HCT116 (cell line): ENCODE measurements at regions not wholly inside any gene's neighbourhood (a gene's known extent, or its start where the extent isn't known, plus 50 kb on each side); places are given as distances from the start of the nearest gene placed in this dataset.

Experiments used
- ATAC-seq: fragments of 200-7000 bp; cut with Tn5 transposase; 2 replicates; pipeline ENCODE4 v1.9.1; 2020; ENCODE audit warnings: mild to moderate bottlenecking, moderate library complexity
- BruUV-seq: library from RNA; stranded (reverse); fragments of 400-500 nt; replicated peaks from 2 replicates; lab custom pipeline; 2021; lab: Mats Ljungman, UMichigan
- CTCF ChIA-PET: fragments of 300-600 bp; sonication (Branson Sonifier 250); formaldehyde crosslinking; loops from one replicate; lab custom pipeline; 2021; ENCODE audit warnings: antibody characterized with exemption; lab: Charles Lee
- POLR2A ChIA-PET: fragments of 300-600, 350-600 bp; sonication (Branson Sonifier 250); formaldehyde crosslinking; loops from one replicate; lab custom pipeline; 2021; ENCODE audit warnings: antibody characterized with exemption; lab: Charles Lee
- RAD21 ChIA-PET, 2 experiments: fragments of 300-600 bp; sonication (Branson Sonifier 250); formaldehyde crosslinking; loops; one replicate each; lab custom pipeline; 2023; ENCODE audit warnings: low total read pairs in 2 of 2; ENCODE audit not compliant: uncharacterized antibody in 2 of 2, unreplicated experiment in 2 of 2, low non-redundant PET in 1 of 2; lab: Charles Lee
- DNase-seq: peaks from one replicate; pipeline ENCODE4 v3.0.0-alpha.2; 2010; ENCODE audit warnings: low read depth, low spot score
- H2AFZ ChIP-seq: fragments of 200-600 bp; shearing (Covaris generic), sonication (generic); 2 replicates; pipeline ENCODE4 v1.6.1; 2017; ENCODE audit warnings: low read depth, mixed run types, mixed read lengths, antibody characterized with exemption, low read length; ENCODE audit not compliant: poor library complexity, severe bottlenecking
- H3K27ac ChIP-seq: 2 replicates; pipeline ENCODE4 v1.5.1; 2012; ENCODE audit warnings: low read depth, low read length
- H3K27me3 ChIP-seq: fragments of 200-600 bp; sonication (generic); 2 replicates; pipeline ENCODE4 v1.6.1; 2016; ENCODE audit warnings: mixed run types, low read length, mixed read lengths; ENCODE audit not compliant: insufficient read depth
- H3K36me3 ChIP-seq, 2 experiments: fragments of 200-500 bp in 1 of 2; fragments of 200-600 bp in 1 of 2; sonication (Bioruptor generic) in 1 of 2; sonication (generic) in 1 of 2; 2 replicates each; pipeline versions ENCODE4 v1.5.1 to v1.6.1; 2014 to 2016; ENCODE audit warnings: low read length in 2 of 2, inconsistent platforms in 1 of 2, mixed read lengths in 1 of 2, mixed run types in 1 of 2; ENCODE audit not compliant: insufficient read depth in 2 of 2, control insufficient read depth in 1 of 2
- H3K4me1 ChIP-seq, 2 experiments: fragments of 200-600 bp in 1 of 2; sonication (generic) in 1 of 2; 2 replicates each; pipeline versions ENCODE4 v1.5.1 to v1.6.1; 2012 to 2017; ENCODE audit warnings: low read length in 2 of 2, inconsistent platforms in 1 of 2, mild to moderate bottlenecking in 1 of 2, mixed read lengths in 1 of 2, mixed run types in 1 of 2, moderate library complexity in 1 of 2; ENCODE audit not compliant: insufficient read depth in 2 of 2, control insufficient read depth in 1 of 2
- H3K4me2 ChIP-seq: fragments of 200-600 bp; sonication (generic); 2 replicates; pipeline ENCODE4 v1.6.1; 2017; ENCODE audit warnings: mixed run types, low read length, mixed read lengths
- H3K4me3 ChIP-seq, 2 experiments: fragments of 200-600 bp in 1 of 2; sonication (generic) in 1 of 2; replicated peaks in 1 of 2; 2 replicates each; pipeline ENCODE4 v1.5.1; 2011 to 2016; ENCODE audit warnings: low read length in 2 of 2, control low read depth in 1 of 2, low read depth in 1 of 2, mild to moderate bottlenecking in 1 of 2, mixed read lengths in 1 of 2, mixed run types in 1 of 2
- H3K79me2 ChIP-seq: fragments of 200-600 bp; sonication (generic); 2 replicates; pipeline ENCODE4 v1.6.1; 2017; ENCODE audit warnings: mild to moderate bottlenecking, mixed run types, low read length, moderate library complexity, mixed read lengths; ENCODE audit not compliant: insufficient read depth
- H3K9ac ChIP-seq: fragments of 200-600 bp; sonication (generic); 2 replicates; pipeline ENCODE4 v1.6.1; 2016; ENCODE audit warnings: low read length, mixed read lengths
- H3K9me2 ChIP-seq: fragments of 200-600 bp; sonication (generic), shearing (Covaris generic); 2 replicates; pipeline ENCODE4 v1.6.1; 2017; ENCODE audit warnings: mixed run types, mild to moderate bottlenecking, moderate library complexity; ENCODE audit not compliant: insufficient read depth
- H3K9me3 ChIP-seq, 2 experiments: fragments of 200-500 bp in 1 of 2; fragments of 200-600 bp in 1 of 2; sonication (Bioruptor generic) in 1 of 2; sonication (generic) in 1 of 2; 2 replicates each; pipeline ENCODE4 v1.6.1; 2014 to 2017; ENCODE audit warnings: low read length in 2 of 2, mixed read lengths in 2 of 2, inconsistent platforms in 1 of 2, low read depth in 1 of 2, mild to moderate bottlenecking in 1 of 2, mixed run types in 1 of 2, moderate library complexity in 1 of 2; ENCODE audit not compliant: control insufficient read depth in 1 of 2, insufficient read depth in 1 of 2
- H4K20me1 ChIP-seq: fragments of 200-600 bp; sonication (generic), shearing (Covaris generic); 2 replicates; pipeline ENCODE4 v1.6.1; 2017; ENCODE audit warnings: mixed run types, mild to moderate bottlenecking, moderate library complexity; ENCODE audit not compliant: insufficient read depth
- CEBPB ChIP-seq: IDR thresholded peaks from 2 replicates; pipeline ENCODE4 v1.6.1; 2012; ENCODE audit warnings: low read depth
- ELF1 ChIP-seq: IDR thresholded peaks from 2 replicates; pipeline ENCODE4 v1.6.1; 2012; ENCODE audit warnings: low read depth, borderline replicate concordance
- EZH2phosphoT487 ChIP-seq: fragments of 200-600 bp; IDR thresholded peaks from 2 replicates; pipeline ENCODE4 v1.6.1; 2018; ENCODE audit warnings: antibody characterized with exemption, borderline replicate concordance
- FOSL1 ChIP-seq: IDR thresholded peaks from 2 replicates; pipeline ENCODE4 v1.6.1; 2012; ENCODE audit warnings: low read depth
- JUND ChIP-seq: IDR thresholded peaks from 2 replicates; pipeline ENCODE4 v1.6.1; 2012
- POLR2A ChIP-seq: IDR thresholded peaks from 2 replicates; pipeline ENCODE4 v1.7.0; 2011; ENCODE audit warnings: borderline replicate concordance; ENCODE audit not compliant: insufficient read depth, insufficient read length; ENCODE audit errors: extremely low read depth
- POLR2AphosphoS5 ChIP-seq: IDR thresholded peaks from 2 replicates; pipeline ENCODE4 v1.6.1; 2011; ENCODE audit warnings: mild to moderate bottlenecking, low read depth, low read length, moderate library complexity
- RAD21 ChIP-seq: IDR thresholded peaks from 2 replicates; pipeline ENCODE4 v1.6.1; 2012; ENCODE audit warnings: low read depth, mild to moderate bottlenecking
- SIN3A ChIP-seq: IDR thresholded peaks from 2 replicates; pipeline ENCODE4 v1.6.1; 2012; ENCODE audit warnings: low read depth
- SP1 ChIP-seq: IDR thresholded peaks from 2 replicates; pipeline ENCODE4 v1.6.1; 2012; ENCODE audit warnings: low read depth
- SRF ChIP-seq: IDR thresholded peaks from 2 replicates; pipeline ENCODE4 v1.6.1; 2012; ENCODE audit warnings: low read depth
- TCF7L2 ChIP-seq: IDR thresholded peaks from 2 replicates; pipeline ENCODE4 v1.7.0; 2011; ENCODE audit warnings: borderline replicate concordance, inconsistent platforms; ENCODE audit not compliant: insufficient read depth, insufficient read length; ENCODE audit errors: extremely low read depth
- YY1 ChIP-seq: IDR thresholded peaks from 2 replicates; pipeline ENCODE4 v1.6.1; 2011; ENCODE audit warnings: low read length, low read depth, moderate library complexity, mild to moderate bottlenecking; ENCODE audit not compliant: insufficient replicate concordance; ENCODE audit errors: extremely low read depth
- ZFX ChIP-seq: fragments of 450-650 bp; IDR thresholded peaks from 2 replicates; pipeline ENCODE4 v1.6.1; 2017
- ZNF274 ChIP-seq: fragments of 200-500 bp; sonication (Bioruptor generic); IDR thresholded peaks from 2 replicates; pipeline ENCODE4 v1.6.1; 2014; ENCODE audit warnings: mild to moderate bottlenecking, low read depth, low read length, inconsistent platforms
- intact Hi-C: fragments of 100-400 bp; cut with micrococcal nuclease; formaldehyde crosslinking; loops from 2 replicates; pipeline ENCODE4 v1.10.0; 2022
- TF ChIP-seq, protein P1 (sequence below): IDR thresholded peaks from 2 replicates; pipeline ENCODE4 v1.6.1; 2012
- TF ChIP-seq, protein P2 (sequence below): IDR thresholded peaks from 2 replicates; pipeline ENCODE4 v1.6.1; 2012
- TF ChIP-seq, protein P3 (sequence below), 3 experiments: fragments of 200-600 bp in 1 of 3; sonication (generic) in 1 of 3; IDR thresholded peaks in 2 of 3; conservative IDR thresholded peaks in 1 of 3; 2 replicates each; pipeline ENCODE4 v1.5.1; 2012 to 2017; ENCODE audit warnings: low read depth in 2 of 3, low read length in 2 of 3, antibody characterized with exemption in 1 of 3, borderline replicate concordance in 1 of 3, control low read depth in 1 of 3, mild to moderate bottlenecking in 1 of 3, mixed read lengths in 1 of 3, mixed run types in 1 of 3, moderate library complexity in 1 of 3; ENCODE audit not compliant: insufficient read depth in 1 of 3
- TF ChIP-seq, protein P4 (sequence below): IDR thresholded peaks from 2 replicates; pipeline ENCODE4 v1.6.1; 2012; ENCODE audit warnings: low read depth

DNA sequence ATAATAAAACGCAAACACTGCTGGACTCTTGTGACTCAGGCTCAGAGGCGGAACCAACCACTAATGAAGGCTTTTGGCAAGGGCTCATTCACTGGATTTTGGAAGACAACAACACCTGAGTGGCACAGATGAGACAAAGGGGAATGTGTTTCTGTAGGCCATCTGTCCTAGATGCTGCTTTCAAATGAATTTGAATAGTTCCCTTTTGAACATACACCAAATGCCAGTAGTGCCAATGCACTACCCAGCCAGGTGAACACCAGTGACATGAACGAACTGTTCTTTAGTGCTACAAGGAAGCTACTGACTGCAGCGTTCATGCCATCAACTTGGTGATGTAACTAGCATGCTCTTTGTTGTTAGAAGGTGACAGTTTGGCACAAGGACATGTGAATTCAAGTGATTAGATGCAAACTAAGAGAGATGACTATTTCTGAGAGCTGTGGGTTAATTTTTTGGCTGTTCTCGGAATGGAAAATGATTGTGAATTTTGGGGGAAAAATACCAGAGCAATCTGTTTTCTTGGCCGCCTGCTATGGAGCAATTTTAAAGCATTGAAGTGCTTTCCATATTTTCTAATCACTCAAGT, 173.7 kb downstream of the SLC24A2 start:
- Histone ChIP-seq H3K9ac (no peak overlapping the region), H3K79me2 (no peaks in the 10 kb centered on the region), H3K4me2 (no peak overlapping the region), H2AFZ (no peak overlapping the region), H3K27me3 (peaks cover 67% of the 10 kb centered on the region), H3K4me1 (no peaks in the 10 kb centered on the region), H3K9me2 (no peaks in the 10 kb centered on the region)
- ATAC-seq (no peak), DNase-seq (no peak)
- no TSS peak for BruUV-seq
- ChIA-PET CTCF (no interaction called here), POLR2A (no interaction called here)
- TF ChIP-seq POLR2A, result no peak
- no peak for TF ChIP-seq EZH2phosphoT487
- TF ChIP-seq SRF, result no peak
- TF ChIP-seq JUND, result no peak
- TF ChIP-seq POLR2AphosphoS5, result no peak
- TF ChIP-seq TCF7L2, result no peak
- no peak for TF ChIP-seq ZFX
- TF ChIP-seq, protein P1, sequence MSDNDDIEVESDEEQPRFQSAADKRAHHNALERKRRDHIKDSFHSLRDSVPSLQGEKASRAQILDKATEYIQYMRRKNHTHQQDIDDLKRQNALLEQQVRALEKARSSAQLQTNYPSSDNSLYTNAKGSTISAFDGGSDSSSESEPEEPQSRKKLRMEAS, result no peak
- no peak for TF ChIP-seq RAD21
- no peak for TF ChIP-seq SIN3A
- TF ChIP-seq, protein P2, sequence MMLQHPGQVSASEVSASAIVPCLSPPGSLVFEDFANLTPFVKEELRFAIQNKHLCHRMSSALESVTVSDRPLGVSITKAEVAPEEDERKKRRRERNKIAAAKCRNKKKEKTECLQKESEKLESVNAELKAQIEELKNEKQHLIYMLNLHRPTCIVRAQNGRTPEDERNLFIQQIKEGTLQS, result no peak
- TF ChIP-seq CEBPB, result no peak
- TF ChIP-seq, protein P3, sequence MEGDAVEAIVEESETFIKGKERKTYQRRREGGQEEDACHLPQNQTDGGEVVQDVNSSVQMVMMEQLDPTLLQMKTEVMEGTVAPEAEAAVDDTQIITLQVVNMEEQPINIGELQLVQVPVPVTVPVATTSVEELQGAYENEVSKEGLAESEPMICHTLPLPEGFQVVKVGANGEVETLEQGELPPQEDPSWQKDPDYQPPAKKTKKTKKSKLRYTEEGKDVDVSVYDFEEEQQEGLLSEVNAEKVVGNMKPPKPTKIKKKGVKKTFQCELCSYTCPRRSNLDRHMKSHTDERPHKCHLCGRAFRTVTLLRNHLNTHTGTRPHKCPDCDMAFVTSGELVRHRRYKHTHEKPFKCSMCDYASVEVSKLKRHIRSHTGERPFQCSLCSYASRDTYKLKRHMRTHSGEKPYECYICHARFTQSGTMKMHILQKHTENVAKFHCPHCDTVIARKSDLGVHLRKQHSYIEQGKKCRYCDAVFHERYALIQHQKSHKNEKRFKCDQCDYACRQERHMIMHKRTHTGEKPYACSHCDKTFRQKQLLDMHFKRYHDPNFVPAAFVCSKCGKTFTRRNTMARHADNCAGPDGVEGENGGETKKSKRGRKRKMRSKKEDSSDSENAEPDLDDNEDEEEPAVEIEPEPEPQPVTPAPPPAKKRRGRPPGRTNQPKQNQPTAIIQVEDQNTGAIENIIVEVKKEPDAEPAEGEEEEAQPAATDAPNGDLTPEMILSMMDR (IDR thresholded peaks at IDR 0.05 in 2 of 3, conservative IDR thresholded peaks at IDR 0.05 in 1 of 3; ENCODE audit: borderline replicate concordance in 1 of 3, insufficient read depth in 1 of 3, low read depth in 2 of 3, low read length in 2 of 3), result no peak
- no peak for TF ChIP-seq FOSL1
- TF ChIP-seq, protein P4, sequence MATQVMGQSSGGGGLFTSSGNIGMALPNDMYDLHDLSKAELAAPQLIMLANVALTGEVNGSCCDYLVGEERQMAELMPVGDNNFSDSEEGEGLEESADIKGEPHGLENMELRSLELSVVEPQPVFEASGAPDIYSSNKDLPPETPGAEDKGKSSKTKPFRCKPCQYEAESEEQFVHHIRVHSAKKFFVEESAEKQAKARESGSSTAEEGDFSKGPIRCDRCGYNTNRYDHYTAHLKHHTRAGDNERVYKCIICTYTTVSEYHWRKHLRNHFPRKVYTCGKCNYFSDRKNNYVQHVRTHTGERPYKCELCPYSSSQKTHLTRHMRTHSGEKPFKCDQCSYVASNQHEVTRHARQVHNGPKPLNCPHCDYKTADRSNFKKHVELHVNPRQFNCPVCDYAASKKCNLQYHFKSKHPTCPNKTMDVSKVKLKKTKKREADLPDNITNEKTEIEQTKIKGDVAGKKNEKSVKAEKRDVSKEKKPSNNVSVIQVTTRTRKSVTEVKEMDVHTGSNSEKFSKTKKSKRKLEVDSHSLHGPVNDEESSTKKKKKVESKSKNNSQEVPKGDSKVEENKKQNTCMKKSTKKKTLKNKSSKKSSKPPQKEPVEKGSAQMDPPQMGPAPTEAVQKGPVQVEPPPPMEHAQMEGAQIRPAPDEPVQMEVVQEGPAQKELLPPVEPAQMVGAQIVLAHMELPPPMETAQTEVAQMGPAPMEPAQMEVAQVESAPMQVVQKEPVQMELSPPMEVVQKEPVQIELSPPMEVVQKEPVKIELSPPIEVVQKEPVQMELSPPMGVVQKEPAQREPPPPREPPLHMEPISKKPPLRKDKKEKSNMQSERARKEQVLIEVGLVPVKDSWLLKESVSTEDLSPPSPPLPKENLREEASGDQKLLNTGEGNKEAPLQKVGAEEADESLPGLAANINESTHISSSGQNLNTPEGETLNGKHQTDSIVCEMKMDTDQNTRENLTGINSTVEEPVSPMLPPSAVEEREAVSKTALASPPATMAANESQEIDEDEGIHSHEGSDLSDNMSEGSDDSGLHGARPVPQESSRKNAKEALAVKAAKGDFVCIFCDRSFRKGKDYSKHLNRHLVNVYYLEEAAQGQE, result no peak
- no peak for TF ChIP-seq ELF1
- TF ChIP-seq SP1, result no peak
- no peak for TF ChIP-seq ZNF274
- TF ChIP-seq YY1, result no peak
- TF ChIP-seq, all 23 proteins: peak for 0
- RAD21 ChIA-PET, result no interaction called here
- no peaks in the 10 kb centered on the region for H3K9me3 ChIP-seq
- intact Hi-C loops, result no loop called here
- H4K20me1 ChIP-seq, result no peaks in the 10 kb centered on the region
- no peaks in the 10 kb centered on the region for H3K36me3 ChIP-seq
- no peak overlapping the region for H3K4me3 ChIP-seq
- no peak overlapping the region for H3K27ac ChIP-seq
